ENCODE measurements at regions not wholly inside any gene's neighbourhood (a gene's known extent, or its start where the extent isn't known, plus 50 kb on each side); places are given as distances from the start of the nearest gene placed in this dataset.

DNA sequence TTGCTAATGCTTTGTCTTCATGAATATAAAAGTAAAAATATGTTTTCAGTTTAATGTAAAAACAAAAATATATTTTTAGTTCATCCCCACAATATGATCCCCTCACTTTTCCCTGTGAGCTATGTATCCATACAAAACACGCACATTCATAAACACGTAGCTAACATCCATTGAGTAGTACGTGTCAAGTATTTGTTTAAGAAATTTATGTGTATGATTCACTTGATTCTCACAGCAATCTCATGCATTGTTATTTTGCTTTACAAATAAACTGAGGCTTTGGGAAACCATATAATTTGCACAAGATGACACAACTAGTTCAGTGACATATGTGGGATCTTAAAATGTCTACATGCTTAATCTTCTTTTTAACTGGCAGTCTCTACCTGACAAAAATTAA, 329.6 kb upstream of the SEMA3C start:
- TF ChIP-seq, protein P1, sequence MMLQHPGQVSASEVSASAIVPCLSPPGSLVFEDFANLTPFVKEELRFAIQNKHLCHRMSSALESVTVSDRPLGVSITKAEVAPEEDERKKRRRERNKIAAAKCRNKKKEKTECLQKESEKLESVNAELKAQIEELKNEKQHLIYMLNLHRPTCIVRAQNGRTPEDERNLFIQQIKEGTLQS (CRISPR knock-in tag; conservative IDR thresholded peaks at IDR 0.05): no peak
- TF ChIP-seq CTCF (IDR thresholded peaks at IDR 0.05) (no peak), SMAD4 (CRISPR knock-in tag; IDR thresholded peaks at IDR 0.05) (no peak), FOXK1 (CRISPR knock-in tag; IDR thresholded peaks at IDR 0.05) (no peak), ZNF396 (CRISPR knock-in tag; IDR thresholded peaks at IDR 0.05; ENCODE audit: borderline replicate concordance) (no peak), TCF7 (CRISPR knock-in tag; IDR thresholded peaks at IDR 0.05; ENCODE audit: low read depth) (no peak), TEAD4 (CRISPR knock-in tag; IDR thresholded peaks at IDR 0.05) (no peak), PRDM15 (CRISPR knock-in tag; IDR thresholded peaks at IDR 0.05) (no peak), CREM (CRISPR knock-in tag; IDR thresholded peaks at IDR 0.05) (no peak)
- TF ChIP-seq, protein P2, sequence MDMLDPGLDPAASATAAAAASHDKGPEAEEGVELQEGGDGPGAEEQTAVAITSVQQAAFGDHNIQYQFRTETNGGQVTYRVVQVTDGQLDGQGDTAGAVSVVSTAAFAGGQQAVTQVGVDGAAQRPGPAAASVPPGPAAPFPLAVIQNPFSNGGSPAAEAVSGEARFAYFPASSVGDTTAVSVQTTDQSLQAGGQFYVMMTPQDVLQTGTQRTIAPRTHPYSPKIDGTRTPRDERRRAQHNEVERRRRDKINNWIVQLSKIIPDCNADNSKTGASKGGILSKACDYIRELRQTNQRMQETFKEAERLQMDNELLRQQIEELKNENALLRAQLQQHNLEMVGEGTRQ (CRISPR knock-in tag; IDR thresholded peaks at IDR 0.05): no peak
